Lung (tissue), 11 donors: ENCODE measurements at regions not wholly inside any gene's neighbourhood (a gene's known extent, or its start where the extent isn't known, plus 50 kb on each side); places are given as distances from the start of the nearest gene placed in this dataset.

Experiments used
- ATAC-seq: fragments of 200-7000 bp; cut with Tn5 transposase; one replicate; pipeline ENCODE4 v1.9.1; 2020; ENCODE audit warnings: moderate number of reproducible peaks; ENCODE audit not compliant: insufficient read depth, low FRiP score
- DNase-seq, 3 donors: peaks; one replicate each; pipeline ENCODE4 v3.0.0-alpha.2; 2013 to 2017
- H3K27ac ChIP-seq, 2 donors: one replicate each; pipeline ENCODE4 v1.5.1; 2013; ENCODE audit warnings: mild to moderate bottlenecking in 2 of 2, moderate library complexity in 2 of 2, control low read depth in 1 of 2, inconsistent platforms in 1 of 2, low read depth in 1 of 2, low read length in 1 of 2
- H3K27me3 ChIP-seq, 3 donors: one replicate each; pipeline ENCODE4 v1.5.1; 2013; ENCODE audit warnings: low read length in 2 of 3; ENCODE audit not compliant: control insufficient read depth in 3 of 3, insufficient read depth in 3 of 3
- H3K36me3 ChIP-seq, 4 donors: one replicate each; pipeline ENCODE4 v1.5.1; 2013; ENCODE audit warnings: low read length in 4 of 4, mild to moderate bottlenecking in 1 of 4, moderate library complexity in 1 of 4; ENCODE audit not compliant: control insufficient read depth in 4 of 4, insufficient read depth in 4 of 4
- H3K4me1 ChIP-seq, 5 donors: one replicate each; pipeline ENCODE4 v1.5.1; 2013; ENCODE audit warnings: low read length in 5 of 5, mild to moderate bottlenecking in 2 of 5, moderate library complexity in 1 of 5; ENCODE audit not compliant: control insufficient read depth in 5 of 5, insufficient read depth in 5 of 5
- H3K4me3 ChIP-seq: one replicate; pipeline ENCODE4 v1.5.1; 2013; ENCODE audit warnings: mild to moderate bottlenecking, control low read depth, moderate library complexity
- H3K9ac ChIP-seq, 2 donors: one replicate each; pipeline ENCODE4 v1.5.1; 2013; ENCODE audit warnings: low read length in 2 of 2, control low read depth in 1 of 2; ENCODE audit not compliant: insufficient read depth in 1 of 2
- H3K9me3 ChIP-seq, 4 donors: one replicate each; pipeline ENCODE4 v1.5.1; 2013; ENCODE audit warnings: low read length in 3 of 4, mild to moderate bottlenecking in 1 of 4, moderate library complexity in 1 of 4; ENCODE audit not compliant: control insufficient read depth in 4 of 4, insufficient read depth in 3 of 4
- WGBS, 2 donors: extraction: QIAGEN DNeasy Blood & Tissue Kit; methylation state at CpG; one replicate each; pipeline ENCODE4 v1.1.7; 2013; 5-methylcytosine and 5-hydroxymethylcytosine counted together
- TF ChIP-seq, protein P1 (sequence below): IDR thresholded peaks from 2 replicates; pipeline ENCODE4 v1.5.1; 2012; ENCODE audit warnings: mild to moderate bottlenecking; ENCODE audit errors: control extremely low read depth, extremely low read depth
- donor health status: control.
- donor health status: control.
- donor health status: Bipolar disorder and iron deficiency.
- donor health status: healthy.
- donor health status: DM: yes; HTN: yes; CAD: no.

- H3K27me3 ChIP-seq, result no peaks in the 10 kb centered on the region
- DNase-seq (peak in 1 of 3 donors; percentile 20), ATAC-seq (no peak)
- H3K4me1 ChIP-seq, result peaks cover 0 to 6% (median 0%) of the 10 kb centered on the region in 5 donors
- H3K36me3 ChIP-seq, result no peaks in the 10 kb centered on the region
- no peak overlapping the region for H3K9ac ChIP-seq
- H3K4me3 ChIP-seq, result no peak overlapping the region
- H3K9me3 ChIP-seq, result no peaks in the 10 kb centered on the region
- TF ChIP-seq, protein P1, sequence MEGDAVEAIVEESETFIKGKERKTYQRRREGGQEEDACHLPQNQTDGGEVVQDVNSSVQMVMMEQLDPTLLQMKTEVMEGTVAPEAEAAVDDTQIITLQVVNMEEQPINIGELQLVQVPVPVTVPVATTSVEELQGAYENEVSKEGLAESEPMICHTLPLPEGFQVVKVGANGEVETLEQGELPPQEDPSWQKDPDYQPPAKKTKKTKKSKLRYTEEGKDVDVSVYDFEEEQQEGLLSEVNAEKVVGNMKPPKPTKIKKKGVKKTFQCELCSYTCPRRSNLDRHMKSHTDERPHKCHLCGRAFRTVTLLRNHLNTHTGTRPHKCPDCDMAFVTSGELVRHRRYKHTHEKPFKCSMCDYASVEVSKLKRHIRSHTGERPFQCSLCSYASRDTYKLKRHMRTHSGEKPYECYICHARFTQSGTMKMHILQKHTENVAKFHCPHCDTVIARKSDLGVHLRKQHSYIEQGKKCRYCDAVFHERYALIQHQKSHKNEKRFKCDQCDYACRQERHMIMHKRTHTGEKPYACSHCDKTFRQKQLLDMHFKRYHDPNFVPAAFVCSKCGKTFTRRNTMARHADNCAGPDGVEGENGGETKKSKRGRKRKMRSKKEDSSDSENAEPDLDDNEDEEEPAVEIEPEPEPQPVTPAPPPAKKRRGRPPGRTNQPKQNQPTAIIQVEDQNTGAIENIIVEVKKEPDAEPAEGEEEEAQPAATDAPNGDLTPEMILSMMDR, result no peak
- H3K27ac ChIP-seq, result no peak overlapping the region
- WGBS, 2 donors, result 47 to 68% methylated on average over 2 of the region's 2 CpGs
Observed at GRCh38 chr11:90446207-90446606, 223.4 kb upstream of the CHORDC1 start.

DNA sequence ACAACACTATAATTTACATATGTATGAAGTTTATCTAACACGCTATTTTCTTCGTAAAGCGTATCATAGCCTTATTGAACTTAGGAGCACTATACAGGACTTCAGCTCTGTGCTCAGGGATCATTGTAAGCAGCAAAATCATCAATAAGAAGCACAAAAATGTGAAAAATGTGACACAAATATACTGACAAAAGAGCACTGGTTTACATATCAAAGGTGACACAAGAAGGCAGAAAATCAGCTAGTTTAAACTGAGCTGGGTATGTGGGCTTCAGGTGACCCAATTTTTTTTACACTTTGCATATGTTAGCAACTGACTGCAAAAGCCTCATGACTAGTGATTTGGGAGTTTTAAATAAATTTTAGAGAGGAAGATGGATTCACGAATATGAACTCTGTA lies 215.2 kb upstream of the CHORDC1 start:
- Histone ChIP-seq H3K27ac (no peak overlapping the region), H3K4me1 (no peaks in the 10 kb centered on the region), H3K27me3 (no peaks in the 10 kb centered on the region), H3K36me3 (no peaks in the 10 kb centered on the region), H3K9ac (no peak overlapping the region), H3K9me3 (no peaks in the 10 kb centered on the region), H3K4me3 (no peak overlapping the region)
- ATAC-seq (no peak), DNase-seq (no peak)
- TF ChIP-seq, protein P1, result no peak
- 96 to 97% methylated on average over 4 of the region's 4 CpGs for WGBS, 2 donors

DNA sequence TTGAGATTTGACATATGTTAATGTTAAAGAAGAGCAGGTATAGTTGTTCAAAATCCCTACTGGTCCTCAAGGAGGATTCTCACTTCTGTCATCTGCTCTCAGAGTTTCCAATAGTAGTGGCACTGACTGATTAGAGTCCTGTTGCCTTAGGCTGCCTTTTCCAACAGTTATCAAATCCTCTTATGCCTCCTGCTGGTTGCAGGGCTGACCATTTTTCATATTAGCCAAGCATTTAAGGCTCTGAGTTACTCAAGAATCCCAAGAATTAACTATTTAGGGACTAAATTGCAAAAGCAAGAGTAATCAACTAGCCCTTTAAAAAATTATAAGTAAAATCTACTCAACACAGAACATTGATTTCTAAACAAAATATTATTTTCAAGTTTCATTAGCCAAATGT lies 212.0 kb upstream of the CHORDC1 start:
- Histone ChIP-seq H3K4me3 (no peak overlapping the region), H3K27me3 (no peaks in the 10 kb centered on the region), H3K36me3 (no peaks in the 10 kb centered on the region), H3K4me1 (no peaks in the 10 kb centered on the region), H3K27ac (no peak overlapping the region), H3K9me3 (no peaks in the 10 kb centered on the region), H3K9ac (no peak overlapping the region)
- DNase-seq (peak; percentile 16 to 46 (median 23)), ATAC-seq (no peak)
- TF ChIP-seq, protein P1, result no peak

DNA sequence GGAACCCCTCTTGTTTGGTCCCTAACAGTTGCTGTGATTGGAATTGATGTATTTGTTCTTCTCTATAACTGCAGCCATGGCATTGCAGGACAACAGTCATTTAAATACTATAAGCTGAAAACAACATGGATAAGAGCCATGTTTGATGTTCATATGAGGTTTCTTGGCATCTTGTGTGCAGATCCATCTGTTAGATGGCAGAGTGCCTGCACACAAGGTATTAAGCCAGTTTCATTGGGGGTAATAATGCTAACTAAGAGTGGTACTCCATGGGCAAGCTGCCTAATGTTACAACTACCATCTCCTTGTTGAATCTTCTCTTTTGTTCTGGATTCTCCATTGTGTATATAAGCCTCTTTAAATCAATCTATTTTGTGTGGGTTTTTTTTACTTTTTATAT lies 206.0 kb upstream of the CHORDC1 start:
- no peak overlapping the region for H3K9ac ChIP-seq
- H3K9me3 ChIP-seq, result no peaks in the 10 kb centered on the region
- no peaks in the 10 kb centered on the region for H3K36me3 ChIP-seq
- H3K27ac ChIP-seq, result no peak overlapping the region
- ATAC-seq (no peak), DNase-seq (no peak)
- no peaks in the 10 kb centered on the region for H3K4me1 ChIP-seq
- TF ChIP-seq, protein P1, result no peak
- no peaks in the 10 kb centered on the region for H3K27me3 ChIP-seq
- no peak overlapping the region for H3K4me3 ChIP-seq
